ENCODE measurements at regions not wholly inside any gene's neighbourhood (a gene's known extent, or its start where the extent isn't known, plus 50 kb on each side); places are given as distances from the start of the nearest gene placed in this dataset.

- in situ Hi-C loops (cut with HindIII; ENCODE audit: low pct_unique_long_range_greater_than_20kb, low sequenced_read_pairs), result no loop called here
- no peak for DNase-seq (ENCODE audit: low read depth, low spot score)
Measured at GRCh38 chr12:5186715-5187114, 143.0 kb downstream of the KCNA5 start.

- in situ Hi-C loops (cut with HindIII; ENCODE audit: low pct_unique_long_range_greater_than_20kb, low sequenced_read_pairs), result no loop called here
- no peak for DNase-seq (ENCODE audit: low read depth, low spot score)
Measured at GRCh38 chr12:5187136-5187535, 143.5 kb downstream of the KCNA5 start.

DNA sequence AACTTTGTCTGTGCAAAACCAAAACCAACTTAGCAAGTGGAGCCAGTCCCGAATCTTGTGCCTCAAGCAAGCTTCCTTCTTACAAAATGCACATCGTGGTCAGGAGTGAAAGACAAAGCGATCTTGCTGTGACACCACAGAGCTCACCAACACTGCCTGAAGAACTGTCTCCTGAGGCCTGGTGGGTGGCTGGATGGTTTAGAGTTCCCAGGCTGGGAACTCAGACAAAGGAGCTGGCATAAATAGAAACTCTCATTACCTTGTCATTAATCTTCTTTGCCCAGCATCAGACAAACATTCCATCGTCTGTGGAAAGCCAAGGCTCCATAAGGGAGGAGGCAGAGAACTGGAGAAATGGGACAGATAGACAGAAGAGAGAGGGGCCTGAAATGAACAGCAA lies 144.8 kb downstream of the KCNA5 start:
- in situ Hi-C loops (cut with HindIII; ENCODE audit: low pct_unique_long_range_greater_than_20kb, low sequenced_read_pairs), result no loop called here

DNA sequence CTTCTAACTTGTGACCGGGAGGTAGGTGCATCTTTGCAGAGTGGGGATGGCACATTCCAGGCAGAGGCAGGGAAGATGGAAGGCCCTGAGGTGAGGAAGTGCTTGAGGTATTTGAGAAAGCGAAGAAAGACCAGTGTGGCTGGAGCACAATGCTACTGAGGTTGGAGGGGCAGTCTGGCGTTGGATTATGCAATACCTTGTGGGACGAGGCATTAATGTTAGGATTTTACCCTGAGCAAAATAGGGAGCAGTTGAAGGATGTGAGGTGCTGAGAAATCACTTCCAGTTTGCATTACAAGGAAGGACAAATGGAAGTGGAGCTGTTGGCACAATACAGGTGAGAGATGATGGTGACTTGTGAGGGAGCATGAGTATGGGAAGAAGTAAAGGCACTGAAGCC lies 145.5 kb downstream of the KCNA5 start:
- in situ Hi-C loops (cut with HindIII; ENCODE audit: low pct_unique_long_range_greater_than_20kb, low sequenced_read_pairs), result no loop called here
- no peak for DNase-seq (ENCODE audit: low read depth, low spot score)

More for the DNA sequence above, 144.8 kb downstream of the KCNA5 start:
- no peak for DNase-seq (ENCODE audit: low read depth, low spot score)

DNA sequence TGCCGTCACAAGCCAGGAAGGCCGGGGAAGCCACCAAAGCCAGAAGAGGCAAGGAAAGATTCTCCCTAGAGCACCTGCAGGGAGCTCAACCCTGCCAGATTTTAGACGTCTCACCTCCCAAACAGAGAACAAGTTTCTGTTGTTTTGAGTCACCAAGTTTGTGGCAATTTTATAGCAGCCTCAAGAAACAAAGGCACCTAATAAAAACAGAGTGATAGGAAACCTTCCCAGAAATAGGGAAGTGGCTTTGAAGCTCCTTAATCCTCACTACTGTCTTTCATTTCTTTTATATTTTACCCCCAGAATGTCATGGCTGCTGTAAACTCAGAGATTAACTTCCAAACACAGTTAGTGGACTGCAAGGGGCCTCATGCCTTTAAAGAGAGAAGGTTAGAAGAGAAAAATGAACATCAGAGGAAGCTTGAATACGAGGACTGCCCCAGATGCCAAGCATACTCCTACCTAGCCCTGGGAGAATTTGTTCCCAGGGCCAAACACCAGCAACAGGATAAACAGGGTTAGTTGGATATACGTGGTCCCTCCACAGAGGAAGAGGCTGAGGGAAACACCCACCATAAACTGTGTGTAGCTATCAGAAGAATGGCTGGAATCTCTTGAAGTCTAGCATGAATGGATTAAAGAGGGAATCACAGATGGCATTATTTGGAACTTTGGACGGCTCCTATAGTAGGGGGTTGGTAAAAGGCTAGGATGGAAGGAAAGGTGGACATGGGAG lies 148.3 kb downstream of the KCNA5 start:
- DNase-seq (ENCODE audit: low read depth, low spot score), result no peak
- in situ Hi-C loops (cut with HindIII; ENCODE audit: low pct_unique_long_range_greater_than_20kb, low sequenced_read_pairs), result no loop called here

DNA sequence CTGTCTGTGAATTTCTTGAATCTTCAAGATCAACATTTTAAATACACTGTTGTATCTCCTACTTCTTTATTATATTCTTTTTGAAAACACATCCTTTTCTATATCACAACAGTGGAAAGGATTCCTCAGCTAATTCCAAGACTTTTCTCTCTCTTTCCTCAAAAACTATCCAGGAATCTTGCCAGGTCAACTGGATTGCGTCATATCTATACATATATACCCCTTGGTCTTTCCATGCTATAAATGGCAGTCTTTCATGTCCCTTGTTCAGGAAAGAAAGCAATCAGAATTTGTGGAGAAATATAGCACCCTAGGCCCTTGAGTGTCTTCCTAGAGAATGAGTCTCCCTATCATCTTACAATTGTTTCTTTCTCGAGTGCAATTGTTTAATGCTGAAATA lies 149.0 kb downstream of the KCNA5 start:
- DNase-seq (ENCODE audit: low read depth, low spot score), result no peak
- in situ Hi-C loops (cut with HindIII; ENCODE audit: low pct_unique_long_range_greater_than_20kb, low sequenced_read_pairs), result no loop called here

DNA sequence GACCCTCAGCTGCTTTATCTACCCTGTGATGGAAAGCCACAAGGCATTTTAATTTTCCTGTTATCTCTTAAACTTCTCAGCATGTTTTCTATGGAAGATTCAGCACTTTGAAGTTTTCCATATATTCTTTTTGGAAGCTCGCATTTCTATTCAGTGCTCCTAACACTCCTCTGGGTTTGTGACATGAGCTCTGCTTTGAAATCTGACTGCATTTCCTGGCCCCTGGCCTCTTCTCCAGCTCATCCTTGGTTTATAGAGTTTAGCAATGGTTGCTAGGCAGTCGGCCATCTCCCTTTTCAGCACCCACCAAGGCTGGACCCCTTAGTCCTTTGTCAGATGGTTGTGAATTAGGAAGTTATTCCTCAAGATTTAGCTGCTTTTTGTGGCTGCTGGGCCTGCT lies 150.6 kb downstream of the KCNA5 start:
- in situ Hi-C loops (cut with HindIII; ENCODE audit: low pct_unique_long_range_greater_than_20kb, low sequenced_read_pairs), result no loop called here
- DNase-seq (ENCODE audit: low read depth, low spot score), result no peak

DNA sequence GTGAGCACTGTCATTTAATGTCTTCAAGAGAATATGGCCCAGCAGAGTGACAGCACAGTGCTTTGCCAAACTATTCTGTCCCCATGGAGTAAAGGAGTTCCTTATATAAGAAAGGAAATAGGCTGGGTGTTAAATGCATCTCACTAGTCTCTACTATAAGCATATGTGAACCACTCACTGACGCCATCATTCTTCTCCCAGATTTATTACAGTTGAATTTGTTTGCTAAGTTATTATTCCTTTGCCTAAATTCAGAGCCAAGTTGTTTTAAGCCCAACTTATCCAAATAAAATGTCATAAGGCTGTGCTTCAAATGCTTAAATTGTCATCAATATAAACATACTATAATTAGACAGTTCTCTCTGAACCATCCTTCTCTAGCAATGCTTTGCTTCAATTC lies 151.6 kb downstream of the KCNA5 start:
- in situ Hi-C loops (cut with HindIII; ENCODE audit: low pct_unique_long_range_greater_than_20kb, low sequenced_read_pairs), result no loop called here

GRCh38 chr12:5195691-5196090 lies 152.0 kb downstream of the KCNA5 start:
- DNase-seq (ENCODE audit: low read depth, low spot score), result no peak
- in situ Hi-C loops (cut with HindIII; ENCODE audit: low pct_unique_long_range_greater_than_20kb, low sequenced_read_pairs), result no loop called here

More for the DNA sequence above, 151.6 kb downstream of the KCNA5 start:
- DNase-seq (ENCODE audit: low read depth, low spot score), result no peak

DNA sequence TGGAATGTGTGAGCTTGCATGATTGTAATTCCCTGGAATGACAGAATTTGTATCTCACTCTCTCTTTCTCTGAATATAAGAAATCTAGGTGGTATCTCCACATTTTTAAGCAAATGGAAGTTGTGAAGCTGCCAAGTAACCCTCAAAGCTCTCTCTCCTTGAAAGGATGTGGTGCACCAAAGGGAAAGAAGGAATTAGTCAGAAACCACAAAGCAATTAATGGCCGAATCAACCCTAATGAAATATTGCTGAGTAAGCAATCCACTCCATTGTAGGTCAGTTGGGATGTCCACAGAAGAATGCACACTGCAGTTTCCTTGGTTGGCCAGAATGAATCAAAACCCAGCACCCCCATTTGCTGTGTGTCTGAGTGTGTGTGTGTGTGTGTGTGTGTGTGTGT lies 153.5 kb downstream of the KCNA5 start:
- DNase-seq (ENCODE audit: low read depth, low spot score), result no peak
- in situ Hi-C loops (cut with HindIII; ENCODE audit: low pct_unique_long_range_greater_than_20kb, low sequenced_read_pairs), result no loop called here

- in situ Hi-C loops (cut with HindIII; ENCODE audit: low pct_unique_long_range_greater_than_20kb, low sequenced_read_pairs), result no loop called here
- no peak for DNase-seq (ENCODE audit: low read depth, low spot score)
Measured at GRCh38 chr12:5197656-5198055, 154.0 kb downstream of the KCNA5 start.

GRCh38 chr12:5200278-5201087 lies 156.8 kb downstream of the KCNA5 start:
- in situ Hi-C loops (cut with HindIII; ENCODE audit: low pct_unique_long_range_greater_than_20kb, low sequenced_read_pairs), result no loop called here
- DNase-seq (ENCODE audit: low read depth, low spot score), result peak; percentile 63

- in situ Hi-C loops (cut with HindIII; ENCODE audit: low pct_unique_long_range_greater_than_20kb, low sequenced_read_pairs), result no loop called here
- DNase-seq (ENCODE audit: low read depth, low spot score), result peak; percentile 28
Measured at GRCh38 chr12:5201554-5202218, 158.0 kb downstream of the KCNA5 start.

DNA sequence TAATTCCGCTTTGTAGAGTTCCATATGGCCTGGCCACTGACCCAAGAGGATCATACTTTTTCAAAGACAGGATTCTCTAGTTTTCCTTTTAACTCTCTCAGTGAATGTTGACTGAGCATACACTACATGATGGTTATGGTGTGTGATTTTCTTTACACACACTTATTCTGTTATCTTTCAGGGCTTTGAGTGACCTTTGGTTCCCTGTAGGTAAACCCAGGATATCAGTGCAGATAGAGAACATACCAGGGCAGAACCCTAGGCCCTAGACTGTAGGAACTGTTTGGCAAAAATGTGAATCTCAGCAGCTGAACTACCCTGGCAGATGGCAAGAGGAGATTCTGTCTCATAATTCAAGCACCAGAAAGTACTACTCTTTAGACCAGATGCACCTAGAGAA lies 159.6 kb downstream of the KCNA5 start:
- in situ Hi-C loops (cut with HindIII; ENCODE audit: low pct_unique_long_range_greater_than_20kb, low sequenced_read_pairs), result no loop called here
- DNase-seq (ENCODE audit: low read depth, low spot score), result no peak

- no peak for DNase-seq (ENCODE audit: low read depth, low spot score)
- in situ Hi-C loops (cut with HindIII; ENCODE audit: low pct_unique_long_range_greater_than_20kb, low sequenced_read_pairs), result no loop called here
Measured at GRCh38 chr12:5203720-5204119, 160.0 kb downstream of the KCNA5 start.

DNA sequence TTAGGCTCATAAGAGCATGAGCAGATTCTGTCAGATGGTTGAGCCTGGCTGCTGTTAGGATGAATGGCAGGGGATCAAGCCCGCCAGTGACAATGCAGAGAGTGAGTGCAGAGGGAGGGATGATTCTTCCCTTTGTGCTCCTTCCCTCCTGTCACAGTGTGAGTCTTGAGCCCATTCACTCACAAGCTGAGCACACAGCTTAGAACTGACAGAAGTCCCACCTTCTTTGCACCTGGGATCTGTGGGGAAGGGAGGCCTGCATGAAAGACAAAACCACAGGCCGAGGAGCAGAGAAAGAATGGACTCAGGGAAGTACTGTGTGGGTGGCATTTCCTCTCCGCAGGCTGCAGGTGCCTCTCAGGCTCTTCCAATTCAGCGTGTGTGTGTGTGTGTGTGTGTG lies 160.6 kb downstream of the KCNA5 start:
- in situ Hi-C loops (cut with HindIII; ENCODE audit: low pct_unique_long_range_greater_than_20kb, low sequenced_read_pairs), result no loop called here
- DNase-seq (ENCODE audit: low read depth, low spot score), result no peak

DNA sequence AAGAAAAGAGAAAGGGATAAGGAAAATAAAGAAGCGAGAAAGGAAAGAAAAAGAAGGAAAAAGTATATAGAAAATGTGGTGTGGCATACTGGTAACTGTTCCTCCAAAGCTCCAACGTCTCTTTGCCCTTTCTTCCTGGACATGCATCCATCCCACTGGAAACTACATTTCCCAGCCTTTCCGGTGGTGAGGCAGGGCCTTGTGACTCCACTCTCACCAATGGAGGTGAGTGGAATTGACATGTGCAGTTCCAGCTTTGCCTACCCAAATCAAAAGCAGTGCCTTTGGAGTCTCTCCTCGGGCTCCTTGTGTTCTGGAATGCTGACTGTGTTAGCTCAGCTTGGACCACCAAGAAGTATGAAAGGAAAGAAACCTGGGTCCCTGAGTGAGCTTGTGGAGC lies 161.2 kb downstream of the KCNA5 start:
- in situ Hi-C loops (cut with HindIII; ENCODE audit: low pct_unique_long_range_greater_than_20kb, low sequenced_read_pairs), result no loop called here
- DNase-seq (ENCODE audit: low read depth, low spot score), result no peak

- DNase-seq (ENCODE audit: low read depth, low spot score), result no peak
- in situ Hi-C loops (cut with HindIII; ENCODE audit: low pct_unique_long_range_greater_than_20kb, low sequenced_read_pairs), result no loop called here
Measured at GRCh38 chr12:5206401-5207175, 162.9 kb downstream of the KCNA5 start.

Data from SK-MEL-5 (cell line).